ENCODE measurements at regions not wholly inside any gene's neighbourhood (a gene's known extent, or its start where the extent isn't known, plus 50 kb on each side); places are given as distances from the start of the nearest gene placed in this dataset.
A peak's percentile ranks its signal among the peaks of the same experiment; 100 is the strongest.

- no peak for DNase-seq (ENCODE audit: low spot score in 2 of 2)
- Mint-ChIP-seq H3K9me3 (peaks cover 21 to 32% of the 10 kb centered on the region in 2 donors), H3K27ac (no peak overlapping the region), H3K36me3 (peaks cover 24 to 34% of the 10 kb centered on the region in 2 donors)
- ATAC-seq, result no peak
These were observed 173.6 kb downstream of the TENT4A start for GRCh38 chr5:6886866-6887265.

GRCh38 chr5:6889030-6889429 is 175.8 kb downstream of the TENT4A start:
- DNase-seq (ENCODE audit: low spot score in 2 of 2) (no peak), ATAC-seq (no peak)
- Mint-ChIP-seq H3K36me3 (peaks cover 24 to 34% of the 10 kb centered on the region in 2 donors), H3K9me3 (peaks cover 27 to 38% of the 10 kb centered on the region in 2 donors), H3K27ac (no peak overlapping the region)

- Mint-ChIP-seq H3K27ac (no peak overlapping the region), H3K9me3 (peaks cover 0 to 13% of the 10 kb centered on the region in 2 donors), H3K36me3 (no peaks in the 10 kb centered on the region)
- no peak for DNase-seq (ENCODE audit: low spot score in 2 of 2)
- ATAC-seq, result no peak
These were observed 186.0 kb downstream of the TENT4A start for GRCh38 chr5:6899221-6899620.

- Mint-ChIP-seq H3K9me3 (peaks cover 0 to 13% of the 10 kb centered on the region in 2 donors), H3K36me3 (no peaks in the 10 kb centered on the region), H3K27ac (no peak overlapping the region)
- no peak for ATAC-seq
- DNase-seq (ENCODE audit: low spot score in 2 of 2), result no peak
These were observed 187.3 kb downstream of the TENT4A start for GRCh38 chr5:6900247-6901227.

- ATAC-seq (no peak), DNase-seq (ENCODE audit: low spot score in 2 of 2) (no peak)
- Mint-ChIP-seq H3K27ac (no peak overlapping the region), H3K9me3 (peaks cover 0 to 8% of the 10 kb centered on the region in 2 donors), H3K36me3 (no peaks in the 10 kb centered on the region)
These were observed 188.9 kb downstream of the TENT4A start for GRCh38 chr5:6902094-6902493.

GRCh38 chr5:6902597-6902996 is 189.4 kb downstream of the TENT4A start:
- no peak overlapping the region for H3K27ac Mint-ChIP-seq
- ATAC-seq (no peak), DNase-seq (ENCODE audit: low spot score in 2 of 2) (no peak)
- H3K9me3 Mint-ChIP-seq, result peaks cover 0 to 5% of the 10 kb centered on the region in 2 donors
- no peaks in the 10 kb centered on the region for H3K36me3 Mint-ChIP-seq

GRCh38 chr5:6903934-6904333 is 190.7 kb downstream of the TENT4A start:
- Mint-ChIP-seq H3K36me3 (no peaks in the 10 kb centered on the region), H3K9me3 (no peaks in the 10 kb centered on the region), H3K27ac (no peak overlapping the region)
- DNase-seq (ENCODE audit: low spot score in 2 of 2) (no peak), ATAC-seq (no peak)

GRCh38 chr5:6904860-6905259 is 191.6 kb downstream of the TENT4A start:
- DNase-seq (ENCODE audit: low spot score in 2 of 2) (no peak), ATAC-seq (no peak)
- no peaks in the 10 kb centered on the region for H3K36me3 Mint-ChIP-seq
- no peak overlapping the region for H3K27ac Mint-ChIP-seq
- H3K9me3 Mint-ChIP-seq, result no peaks in the 10 kb centered on the region

GRCh38 chr5:6905423-6905822 is 192.2 kb downstream of the TENT4A start:
- Mint-ChIP-seq H3K9me3 (no peaks in the 10 kb centered on the region), H3K36me3 (no peaks in the 10 kb centered on the region), H3K27ac (no peak overlapping the region)
- ATAC-seq (no peak), DNase-seq (ENCODE audit: low spot score in 2 of 2) (no peak)

GRCh38 chr5:6905883-6906282 is 192.7 kb downstream of the TENT4A start:
- Mint-ChIP-seq H3K36me3 (no peaks in the 10 kb centered on the region), H3K9me3 (no peaks in the 10 kb centered on the region), H3K27ac (no peak overlapping the region)
- no peak for ATAC-seq
- no peak for DNase-seq (ENCODE audit: low spot score in 2 of 2)

GRCh38 chr5:6907320-6907918 is 194.2 kb downstream of the TENT4A start:
- no peak for DNase-seq (ENCODE audit: low spot score in 2 of 2)
- H3K9me3 Mint-ChIP-seq, result no peaks in the 10 kb centered on the region
- peak in 1 of 2 donors; percentile 85 for ATAC-seq
- no peaks in the 10 kb centered on the region for H3K36me3 Mint-ChIP-seq
- H3K27ac Mint-ChIP-seq, result no peak overlapping the region

- no peaks in the 10 kb centered on the region for H3K36me3 Mint-ChIP-seq
- no peak for ATAC-seq
- no peak for DNase-seq (ENCODE audit: low spot score in 2 of 2)
- no peak overlapping the region for H3K27ac Mint-ChIP-seq
- H3K9me3 Mint-ChIP-seq, result no peaks in the 10 kb centered on the region
These were observed 196.7 kb downstream of the TENT4A start for GRCh38 chr5:6909901-6910300.

- ATAC-seq (no peak), DNase-seq (ENCODE audit: low spot score in 2 of 2) (no peak)
- Mint-ChIP-seq H3K9me3 (peaks cover 0 to 8% of the 10 kb centered on the region in 2 donors), H3K36me3 (peaks cover 0 to 10% of the 10 kb centered on the region in 2 donors), H3K27ac (no peak overlapping the region)
These were observed 197.7 kb downstream of the TENT4A start for GRCh38 chr5:6910950-6911349.

- peaks cover 0 to 10% of the 10 kb centered on the region in 2 donors for H3K36me3 Mint-ChIP-seq
- H3K9me3 Mint-ChIP-seq, result peaks cover 0 to 13% of the 10 kb centered on the region in 2 donors
- no peak for DNase-seq (ENCODE audit: low spot score in 2 of 2)
- no peak for ATAC-seq
- H3K27ac Mint-ChIP-seq, result no peak overlapping the region
These were observed 201.1 kb downstream of the TENT4A start for GRCh38 chr5:6914347-6914746.

GRCh38 chr5:6915574-6915973 is 202.3 kb downstream of the TENT4A start:
- no peak for DNase-seq (ENCODE audit: low spot score in 2 of 2)
- no peak overlapping the region for H3K27ac Mint-ChIP-seq
- peaks cover 0 to 10% of the 10 kb centered on the region in 2 donors for H3K36me3 Mint-ChIP-seq
- no peak for ATAC-seq
- H3K9me3 Mint-ChIP-seq, result peaks cover 0 to 13% of the 10 kb centered on the region in 2 donors

- H3K9me3 Mint-ChIP-seq, result peaks cover 0 to 13% of the 10 kb centered on the region in 2 donors
These were observed 205.0 kb downstream of the TENT4A start for GRCh38 chr5:6918255-6918654.

GRCh38 chr5:6920628-6921256 is 207.5 kb downstream of the TENT4A start:
- no peak overlapping the region for H3K27ac Mint-ChIP-seq
- DNase-seq (ENCODE audit: low spot score in 2 of 2) (no peak), ATAC-seq (no peak)
- peaks cover 0 to 3% of the 10 kb centered on the region in 2 donors for H3K36me3 Mint-ChIP-seq
- H3K9me3 Mint-ChIP-seq, result peaks cover 0 to 8% of the 10 kb centered on the region in 2 donors

More at GRCh38 chr5:6918255-6918654, 205.0 kb downstream of the TENT4A start:
- H3K27ac Mint-ChIP-seq, result no peak overlapping the region
- ATAC-seq (no peak), DNase-seq (ENCODE audit: low spot score in 2 of 2) (no peak)
- peaks cover 0 to 10% of the 10 kb centered on the region in 2 donors for H3K36me3 Mint-ChIP-seq
